C4-2B (cell line): ENCODE measurements at regions not wholly inside any gene's neighbourhood (a gene's known extent, or its start where the extent isn't known, plus 50 kb on each side); places are given as distances from the start of the nearest gene placed in this dataset.

Source experiments
- ZFX ChIP-seq: fragments of 450-650 bp; IDR thresholded peaks from 2 replicates; pipeline ENCODE4 v1.6.1; 2017
- TF ChIP-seq, protein P1 (sequence below): fragments of 450-650 bp; conservative IDR thresholded peaks from 2 replicates; pipeline ENCODE4 v1.5.1; 2017; ENCODE audit warnings: mild to moderate bottlenecking

DNA sequence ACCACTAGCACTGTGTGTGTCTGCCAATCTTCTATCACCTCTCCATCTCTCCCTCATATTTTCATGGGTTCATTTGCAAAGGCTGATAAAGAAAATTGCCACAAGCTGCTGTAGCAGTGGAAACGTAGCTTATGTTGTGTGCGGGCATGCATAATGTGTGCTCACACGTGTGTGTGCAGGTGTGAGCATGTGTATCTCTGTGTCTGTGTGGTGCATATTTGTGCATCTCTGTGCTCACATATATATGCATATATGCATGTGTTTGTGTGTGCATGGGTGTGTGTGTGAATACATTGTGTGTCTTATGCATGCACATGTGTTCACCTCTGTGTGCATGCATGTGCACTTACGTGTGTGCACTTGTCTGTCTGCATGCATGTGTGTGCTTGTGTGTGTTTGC, 181.8 kb upstream of the UBL3 start:
- TF ChIP-seq, protein P1, sequence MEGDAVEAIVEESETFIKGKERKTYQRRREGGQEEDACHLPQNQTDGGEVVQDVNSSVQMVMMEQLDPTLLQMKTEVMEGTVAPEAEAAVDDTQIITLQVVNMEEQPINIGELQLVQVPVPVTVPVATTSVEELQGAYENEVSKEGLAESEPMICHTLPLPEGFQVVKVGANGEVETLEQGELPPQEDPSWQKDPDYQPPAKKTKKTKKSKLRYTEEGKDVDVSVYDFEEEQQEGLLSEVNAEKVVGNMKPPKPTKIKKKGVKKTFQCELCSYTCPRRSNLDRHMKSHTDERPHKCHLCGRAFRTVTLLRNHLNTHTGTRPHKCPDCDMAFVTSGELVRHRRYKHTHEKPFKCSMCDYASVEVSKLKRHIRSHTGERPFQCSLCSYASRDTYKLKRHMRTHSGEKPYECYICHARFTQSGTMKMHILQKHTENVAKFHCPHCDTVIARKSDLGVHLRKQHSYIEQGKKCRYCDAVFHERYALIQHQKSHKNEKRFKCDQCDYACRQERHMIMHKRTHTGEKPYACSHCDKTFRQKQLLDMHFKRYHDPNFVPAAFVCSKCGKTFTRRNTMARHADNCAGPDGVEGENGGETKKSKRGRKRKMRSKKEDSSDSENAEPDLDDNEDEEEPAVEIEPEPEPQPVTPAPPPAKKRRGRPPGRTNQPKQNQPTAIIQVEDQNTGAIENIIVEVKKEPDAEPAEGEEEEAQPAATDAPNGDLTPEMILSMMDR, result no peak
- no peak for TF ChIP-seq ZFX
